ENCODE measurements at regions not wholly inside any gene's neighbourhood (a gene's known extent, or its start where the extent isn't known, plus 50 kb on each side); places are given as distances from the start of the nearest gene placed in this dataset.

DNA sequence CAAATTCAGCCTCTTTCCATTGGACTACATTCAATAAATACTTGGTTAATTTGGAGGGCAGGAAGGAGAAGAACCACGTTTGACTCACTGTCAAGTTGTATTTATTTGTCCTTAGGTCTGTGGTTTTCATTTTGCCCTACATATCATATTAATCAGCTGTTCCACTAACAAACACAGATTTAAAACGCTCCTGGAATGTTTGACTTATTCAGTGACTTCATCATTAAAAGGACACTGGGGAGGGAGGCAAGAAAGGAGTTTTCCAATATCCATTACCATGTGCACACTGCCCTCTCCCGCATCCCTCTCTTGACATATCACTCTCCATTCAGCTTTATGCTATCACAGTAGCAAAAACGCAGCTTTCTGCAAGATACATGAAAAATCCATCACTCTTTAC, 98.2 kb upstream of the C1orf87 start:
- Histone ChIP-seq H3K4me3 (no peak overlapping the region), H3K27ac (no peak overlapping the region), H3K36me3 (ENCODE audit: insufficient read depth in 1 of 2, low read depth in 1 of 2) (no peaks in the 10 kb centered on the region), H3K27me3 (ENCODE audit: insufficient read depth in 3 of 3, low read length in 2 of 3) (no peaks in the 10 kb centered on the region), H3K4me1 (no peaks in the 10 kb centered on the region), H3K9me3 (no peaks in the 10 kb centered on the region)
- WGBS, 3 donors: 50 to 54% (median 52%) methylated on average over 4 of the region's 4 CpGs
- ATAC-seq (no peak), DNase-seq (no peak)
- intact Hi-C loops (cut with DNase I): no loop called here
- TF ChIP-seq CTCF (IDR thresholded peaks at IDR 0.05): no peak

- no peaks in the 10 kb centered on the region for H3K36me3 ChIP-seq (ENCODE audit: insufficient read depth in 1 of 2, low read depth in 1 of 2)
- no peaks in the 10 kb centered on the region for H3K4me1 ChIP-seq
- ATAC-seq: no peak
- H3K9me3 ChIP-seq: no peaks in the 10 kb centered on the region
- no peak overlapping the region for H3K27ac ChIP-seq
- DNase-seq: no peak
- TF ChIP-seq CTCF (IDR thresholded peaks at IDR 0.05): no peak
- intact Hi-C loops (cut with DNase I): no loop called here
- H3K27me3 ChIP-seq (ENCODE audit: insufficient read depth in 3 of 3, low read length in 2 of 3): no peaks in the 10 kb centered on the region
- no peak overlapping the region for H3K4me3 ChIP-seq
Observed at GRCh38 chr1:60170709-60171108, 97.1 kb upstream of the C1orf87 start.

- no peaks in the 10 kb centered on the region for H3K4me1 ChIP-seq
- H3K9me3 ChIP-seq: no peaks in the 10 kb centered on the region
- ATAC-seq: no peak
- WGBS, 3 donors: 81 to 86% (median 86%) methylated on average over 2 of the region's 2 CpGs
- no peak for DNase-seq
- H3K27ac ChIP-seq: no peak overlapping the region
- no peak overlapping the region for H3K4me3 ChIP-seq
- no peaks in the 10 kb centered on the region for H3K27me3 ChIP-seq (ENCODE audit: insufficient read depth in 3 of 3, low read length in 2 of 3)
- intact Hi-C loops (cut with DNase I): no loop called here
- no peak for TF ChIP-seq CTCF (IDR thresholded peaks at IDR 0.05)
- no peaks in the 10 kb centered on the region for H3K36me3 ChIP-seq (ENCODE audit: insufficient read depth in 1 of 2, low read depth in 1 of 2)
Observed at GRCh38 chr1:60169206-60169605, 95.6 kb upstream of the C1orf87 start.

DNA sequence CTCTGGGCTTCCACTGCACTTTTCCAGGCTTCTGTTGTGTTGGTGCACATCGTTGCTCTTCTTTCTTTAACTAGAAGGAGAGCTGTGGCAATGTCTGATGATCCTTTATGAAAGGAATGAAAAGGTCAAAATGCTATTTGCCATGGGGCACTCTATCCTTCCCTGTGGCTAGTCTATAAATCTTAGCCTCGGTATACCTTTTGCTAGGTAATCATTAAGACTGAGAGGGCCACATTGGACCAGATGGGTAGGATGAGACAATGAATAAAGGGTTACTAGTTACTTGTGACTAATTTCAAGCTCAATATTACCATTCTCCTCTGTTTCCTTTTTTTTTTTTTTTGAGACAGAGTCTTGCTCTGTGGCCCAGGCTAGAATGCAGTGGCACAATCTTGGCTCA, 89.4 kb upstream of the C1orf87 start:
- Histone ChIP-seq H3K4me1 (no peaks in the 10 kb centered on the region), H3K36me3 (ENCODE audit: insufficient read depth in 1 of 2, low read depth in 1 of 2) (no peaks in the 10 kb centered on the region), H3K27me3 (ENCODE audit: insufficient read depth in 3 of 3, low read length in 2 of 3) (no peaks in the 10 kb centered on the region), H3K27ac (no peak overlapping the region), H3K9me3 (no peaks in the 10 kb centered on the region), H3K4me3 (no peak overlapping the region)
- DNase-seq (no peak), ATAC-seq (no peak)
- 84 to 92% (median 91%) methylated on average over 2 of the region's 2 CpGs for WGBS, 3 donors
- intact Hi-C loops (cut with DNase I): no loop called here
- no peak for TF ChIP-seq CTCF (IDR thresholded peaks at IDR 0.05)

- no peak for DNase-seq
- Histone ChIP-seq H3K9me3 (no peaks in the 10 kb centered on the region), H3K4me3 (no peak overlapping the region), H3K27ac (no peak overlapping the region), H3K36me3 (ENCODE audit: insufficient read depth in 1 of 2, low read depth in 1 of 2) (no peaks in the 10 kb centered on the region), H3K4me1 (no peaks in the 10 kb centered on the region), H3K27me3 (ENCODE audit: insufficient read depth in 3 of 3, low read length in 2 of 3) (no peaks in the 10 kb centered on the region)
- intact Hi-C loops (cut with DNase I): no loop called here
- no peak for ATAC-seq
- WGBS, 3 donors: 76 to 90% (median 85%) methylated on average over 2 of the region's 2 CpGs
- TF ChIP-seq CTCF (IDR thresholded peaks at IDR 0.05): no peak
Observed at GRCh38 chr1:60160141-60160540, 86.6 kb upstream of the C1orf87 start.

All from psoas muscle (tissue), 7 donors.